Caco-2 (cell line): ENCODE measurements at regions not wholly inside any gene's neighbourhood (a gene's known extent, or its start where the extent isn't known, plus 50 kb on each side); places are given as distances from the start of the nearest gene placed in this dataset.

Source experiments
- BruUV-seq: library from RNA; stranded (reverse); fragments of 400-500 nt; replicated peaks from 2 replicates; lab custom pipeline; 2021; lab: Mats Ljungman, UMichigan
- CTCF ChIA-PET: fragments of 300-600 bp; sonication (Branson Sonifier 250); formaldehyde crosslinking; loops from one replicate; lab custom pipeline; 2022; ENCODE audit warnings: antibody characterized with exemption; lab: Charles Lee
- POLR2A ChIA-PET: fragments of 300-600 bp; sonication (Branson Sonifier 250); formaldehyde crosslinking; loops from one replicate; lab custom pipeline; 2022; ENCODE audit warnings: antibody characterized with exemption; lab: Charles Lee
- DNase-seq, 2 experiments: peaks; one replicate each; pipeline versions ENCODE4 v3.0.0 to v3.0.0-alpha.2; 2020 to 2022
- H3K27me3 ChIP-seq: replicated peaks from 2 replicates; pipeline ENCODE4 v1.6.0; 2011; ENCODE audit warnings: low read length; ENCODE audit not compliant: control insufficient read depth, insufficient read depth
- H3K36me3 ChIP-seq: 2 replicates; pipeline ENCODE4 v1.5.1; 2011; ENCODE audit warnings: low read length; ENCODE audit not compliant: control insufficient read depth, insufficient read depth
- H3K4me1 ChIP-seq: fragments of 250-450 bp; sonication (Bioruptor Pico); 2 replicates; pipeline ENCODE4 v1.5.1; 2020; ENCODE audit warnings: mild to moderate bottlenecking
- H3K4me3 ChIP-seq: 2 replicates; pipeline ENCODE4 v1.5.1; 2011; ENCODE audit warnings: low read depth, mild to moderate bottlenecking, control low read depth, low read length
- H3K9me3 ChIP-seq: fragments of 250-450 bp; sonication (Bioruptor Pico); 2 replicates; pipeline ENCODE4 v1.5.1; 2020; ENCODE audit warnings: mild to moderate bottlenecking, moderate library complexity
- H3K27ac Mint-ChIP-seq: one replicate; pipeline ENCODE4 v1.8.0; 2022; ENCODE audit warnings: mixed read lengths; ENCODE audit not compliant: unreplicated experiment
- H3K27me3 Mint-ChIP-seq: one replicate; pipeline ENCODE4 v1.8.0; 2022; ENCODE audit warnings: mixed read lengths; ENCODE audit not compliant: insufficient read depth, unreplicated experiment
- H3K36me3 Mint-ChIP-seq: one replicate; pipeline ENCODE4 v1.8.0; 2022; ENCODE audit warnings: mild to moderate bottlenecking, mixed read lengths; ENCODE audit not compliant: insufficient read depth, unreplicated experiment
- H3K4me1 Mint-ChIP-seq: one replicate; pipeline ENCODE4 v1.8.0; 2022; ENCODE audit warnings: low read depth, mixed read lengths; ENCODE audit not compliant: unreplicated experiment
- H3K4me3 Mint-ChIP-seq: one replicate; pipeline ENCODE4 v1.8.0; 2022; ENCODE audit warnings: mild to moderate bottlenecking, moderate library complexity, mixed read lengths; ENCODE audit not compliant: unreplicated experiment
- H3K9me3 Mint-ChIP-seq: one replicate; pipeline ENCODE4 v1.8.0; 2022; ENCODE audit warnings: mixed read lengths; ENCODE audit not compliant: unreplicated experiment
- intact Hi-C: fragments of 100-400 bp; cut with micrococcal nuclease; formaldehyde crosslinking; loops from one replicate; pipeline ENCODE4 v1.10.0; 2022; ENCODE audit not compliant: unreplicated experiment
- TF ChIP-seq, protein P1 (sequence below), 2 experiments: fragments of 200-600 bp in 1 of 2; IDR thresholded peaks; 1 replicate in 1 of 2; 2 replicates in 1 of 2; pipeline versions ENCODE4 v1.5.1 to v1.8.0; 2011 to 2022; ENCODE audit warnings: antibody characterized with exemption in 1 of 2, control low read depth in 1 of 2, inconsistent platforms in 1 of 2, low read depth in 1 of 2, low read length in 1 of 2, mild to moderate bottlenecking in 1 of 2, moderate library complexity in 1 of 2; ENCODE audit not compliant: insufficient read depth in 1 of 2, severe bottlenecking in 1 of 2, unreplicated experiment in 1 of 2

DNA sequence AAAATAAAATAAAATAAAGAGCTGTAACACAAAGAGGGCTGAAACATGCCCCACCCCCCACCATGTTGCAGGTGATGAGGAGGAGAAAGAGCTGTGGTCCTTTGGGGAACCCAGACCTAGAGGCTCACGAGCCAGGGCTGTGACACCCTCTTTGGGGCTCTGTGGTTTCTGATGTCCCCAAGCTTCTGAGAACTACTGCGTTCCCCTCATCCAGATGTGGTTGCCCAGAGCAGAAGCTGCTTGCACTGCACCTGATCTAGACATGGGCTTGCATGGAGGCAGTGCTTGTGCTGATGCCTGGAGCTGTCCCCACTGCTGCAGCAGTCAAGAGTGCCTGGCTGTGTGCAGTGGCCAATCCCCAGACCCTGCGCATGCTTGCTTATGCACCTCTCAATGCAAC, 687.9 kb upstream of the ACVR2A start:
- POLR2A ChIA-PET, result no interaction called here
- Histone ChIP-seq H3K4me1 (no peaks in the 10 kb centered on the region), H3K4me3 (no peak overlapping the region), H3K36me3 (no peaks in the 10 kb centered on the region), H3K27me3 (no peaks in the 10 kb centered on the region), H3K9me3 (no peaks in the 10 kb centered on the region)
- Mint-ChIP-seq H3K36me3 (no peaks in the 10 kb centered on the region), H3K4me3 (no peak overlapping the region), H3K27me3 (no peaks in the 10 kb centered on the region), H3K4me1 (no peaks in the 10 kb centered on the region), H3K27ac (no peak overlapping the region), H3K9me3 (peaks cover 4% of the 10 kb centered on the region)
- DNase-seq, result no peak
- TF ChIP-seq, protein P1, sequence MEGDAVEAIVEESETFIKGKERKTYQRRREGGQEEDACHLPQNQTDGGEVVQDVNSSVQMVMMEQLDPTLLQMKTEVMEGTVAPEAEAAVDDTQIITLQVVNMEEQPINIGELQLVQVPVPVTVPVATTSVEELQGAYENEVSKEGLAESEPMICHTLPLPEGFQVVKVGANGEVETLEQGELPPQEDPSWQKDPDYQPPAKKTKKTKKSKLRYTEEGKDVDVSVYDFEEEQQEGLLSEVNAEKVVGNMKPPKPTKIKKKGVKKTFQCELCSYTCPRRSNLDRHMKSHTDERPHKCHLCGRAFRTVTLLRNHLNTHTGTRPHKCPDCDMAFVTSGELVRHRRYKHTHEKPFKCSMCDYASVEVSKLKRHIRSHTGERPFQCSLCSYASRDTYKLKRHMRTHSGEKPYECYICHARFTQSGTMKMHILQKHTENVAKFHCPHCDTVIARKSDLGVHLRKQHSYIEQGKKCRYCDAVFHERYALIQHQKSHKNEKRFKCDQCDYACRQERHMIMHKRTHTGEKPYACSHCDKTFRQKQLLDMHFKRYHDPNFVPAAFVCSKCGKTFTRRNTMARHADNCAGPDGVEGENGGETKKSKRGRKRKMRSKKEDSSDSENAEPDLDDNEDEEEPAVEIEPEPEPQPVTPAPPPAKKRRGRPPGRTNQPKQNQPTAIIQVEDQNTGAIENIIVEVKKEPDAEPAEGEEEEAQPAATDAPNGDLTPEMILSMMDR (IDR thresholded peaks at IDR 0.05; ENCODE audit: insufficient read depth in 1 of 2, low read depth in 1 of 2, low read length in 1 of 2, severe bottlenecking in 1 of 2, unreplicated experiment in 1 of 2), result no peak
- intact Hi-C loops, result no loop called here
- no TSS peak for BruUV-seq
- CTCF ChIA-PET, result no interaction called here

DNA sequence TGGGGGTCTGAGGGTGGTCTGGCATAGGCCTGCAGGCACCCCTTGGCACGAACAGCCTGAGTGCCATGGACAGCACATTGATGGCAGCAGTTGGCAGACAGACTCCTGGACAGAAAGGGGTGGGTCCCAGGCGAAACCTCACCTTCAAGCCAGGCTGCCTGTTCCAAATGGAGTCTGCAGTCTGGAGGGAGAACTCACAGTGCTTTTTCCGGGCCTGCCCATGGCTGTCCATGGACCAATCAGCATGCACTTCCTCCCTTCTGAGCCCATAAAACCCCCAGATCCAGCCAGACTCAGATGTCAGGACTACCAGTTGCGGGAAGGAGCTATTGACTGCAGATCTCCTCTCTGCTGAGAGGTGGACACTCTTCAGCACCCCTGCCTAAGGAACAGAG, 694.6 kb upstream of the ACVR2A start:
- CTCF ChIA-PET, result no interaction called here
- H3K36me3 Mint-ChIP-seq, result no peaks in the 10 kb centered on the region
- H3K4me1 ChIP-seq, result no peaks in the 10 kb centered on the region
- H3K4me1 Mint-ChIP-seq, result no peaks in the 10 kb centered on the region
- no peaks in the 10 kb centered on the region for H3K36me3 ChIP-seq
- POLR2A ChIA-PET, result no interaction called here
- H3K9me3 Mint-ChIP-seq, result peaks cover 19% of the 10 kb centered on the region
- DNase-seq, result no peak
- H3K4me3 Mint-ChIP-seq, result no peak overlapping the region
- H3K27ac Mint-ChIP-seq, result no peak overlapping the region
- intact Hi-C loops, result no loop called here
- TF ChIP-seq, protein P1 (IDR thresholded peaks at IDR 0.05; ENCODE audit: insufficient read depth in 1 of 2, low read depth in 1 of 2, low read length in 1 of 2, severe bottlenecking in 1 of 2, unreplicated experiment in 1 of 2), result no peak
- H3K4me3 ChIP-seq, result no peak overlapping the region
- no peaks in the 10 kb centered on the region for H3K27me3 Mint-ChIP-seq
- H3K27me3 ChIP-seq, result no peaks in the 10 kb centered on the region
- H3K9me3 ChIP-seq, result peaks cover 8% of the 10 kb centered on the region; the same call in 1 of the 2 replicates
- BruUV-seq, result no TSS peak

DNA sequence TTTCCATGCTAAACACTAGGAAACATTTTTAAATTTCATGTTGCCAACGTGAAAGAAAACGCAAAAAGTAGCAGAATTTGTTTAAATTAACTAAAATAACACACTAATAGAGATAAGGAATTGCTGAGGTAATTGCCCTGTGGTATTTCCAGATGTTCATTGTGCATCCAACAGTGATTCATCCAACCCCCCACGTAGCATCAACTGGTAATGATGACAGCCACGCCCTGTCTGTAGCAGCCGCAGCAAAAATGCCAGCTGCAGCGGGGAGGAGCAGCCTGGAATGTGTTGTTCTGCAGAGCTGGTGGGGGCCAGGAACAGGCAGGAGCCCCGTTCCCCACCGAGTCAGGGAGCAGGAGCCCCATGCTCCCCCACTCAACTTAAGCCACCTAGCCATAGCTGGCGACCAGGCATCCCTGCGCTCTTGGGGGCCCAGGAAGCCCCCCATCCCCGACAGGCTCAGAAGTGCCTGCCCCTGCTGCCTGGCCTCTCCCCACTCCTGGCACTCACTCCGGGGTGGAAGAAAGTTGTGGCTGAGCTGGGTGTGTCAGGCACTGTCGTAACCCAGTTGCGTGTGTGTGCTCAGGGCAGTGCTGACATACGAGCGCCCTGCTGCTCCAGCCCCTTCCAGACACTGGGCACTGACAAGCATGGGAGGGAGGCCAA, 695.1 kb upstream of the ACVR2A start:
- peaks cover 8% of the 10 kb centered on the region; the same call in 1 of the 2 replicates for H3K9me3 ChIP-seq
- H3K4me3 ChIP-seq, result no peak overlapping the region
- no peaks in the 10 kb centered on the region for H3K36me3 Mint-ChIP-seq
- no peaks in the 10 kb centered on the region for H3K27me3 Mint-ChIP-seq
- POLR2A ChIA-PET, result no interaction called here
- no peaks in the 10 kb centered on the region for H3K27me3 ChIP-seq
- H3K27ac Mint-ChIP-seq, result no peak overlapping the region
- intact Hi-C loops, result no loop called here
- no peak overlapping the region for H3K4me3 Mint-ChIP-seq
- no peaks in the 10 kb centered on the region for H3K36me3 ChIP-seq
- H3K9me3 Mint-ChIP-seq, result peaks cover 19% of the 10 kb centered on the region
- H3K4me1 ChIP-seq, result no peaks in the 10 kb centered on the region
- no TSS peak for BruUV-seq
- H3K4me1 Mint-ChIP-seq, result no peaks in the 10 kb centered on the region
- CTCF ChIA-PET, result no interaction called here
- no peak for DNase-seq
- TF ChIP-seq, protein P1 (IDR thresholded peaks at IDR 0.05; ENCODE audit: insufficient read depth in 1 of 2, low read depth in 1 of 2, low read length in 1 of 2, severe bottlenecking in 1 of 2, unreplicated experiment in 1 of 2), result no peak
